ENCODE measurements at regions not wholly inside any gene's neighbourhood (a gene's known extent, or its start where the extent isn't known, plus 50 kb on each side); places are given as distances from the start of the nearest gene placed in this dataset.

GRCh38 chr20:37590938-37591490 is 63.3 kb upstream of the BLCAP start:
- Mint-ChIP-seq H3K4me1 (ENCODE audit: low read depth, unreplicated experiment) (no peaks in the 10 kb centered on the region), H3K4me3 (ENCODE audit: unreplicated experiment) (no peak overlapping the region), H3K9me3 (ENCODE audit: unreplicated experiment) (no peaks in the 10 kb centered on the region), H3K27me3 (ENCODE audit: unreplicated experiment) (peaks cover 3% of the 10 kb centered on the region), H3K36me3 (ENCODE audit: unreplicated experiment) (peaks cover 1% of the 10 kb centered on the region), H3K27ac (ENCODE audit: unreplicated experiment) (no peak overlapping the region)
- no peak for DNase-seq
- TF ChIP-seq CTCF (IDR thresholded peaks at IDR 0.05; ENCODE audit: partially characterized antibody, unreplicated experiment): no peak

- no peak overlapping the region for H3K4me3 Mint-ChIP-seq (ENCODE audit: unreplicated experiment)
- no peak for TF ChIP-seq CTCF (IDR thresholded peaks at IDR 0.05; ENCODE audit: partially characterized antibody, unreplicated experiment)
- peaks cover 6% of the 10 kb centered on the region for H3K36me3 Mint-ChIP-seq (ENCODE audit: unreplicated experiment)
- H3K27me3 Mint-ChIP-seq (ENCODE audit: unreplicated experiment): peaks cover 6% of the 10 kb centered on the region
- no peak for DNase-seq
- no peaks in the 10 kb centered on the region for H3K4me1 Mint-ChIP-seq (ENCODE audit: low read depth, unreplicated experiment)
- H3K27ac Mint-ChIP-seq (ENCODE audit: unreplicated experiment): no peak overlapping the region
- H3K9me3 Mint-ChIP-seq (ENCODE audit: unreplicated experiment): no peaks in the 10 kb centered on the region
These were observed 58.4 kb upstream of the BLCAP start for GRCh38 chr20:37586078-37586477.

GRCh38 chr20:37584238-37584807 is 56.6 kb upstream of the BLCAP start:
- no peak for DNase-seq
- no peaks in the 10 kb centered on the region for H3K9me3 Mint-ChIP-seq (ENCODE audit: unreplicated experiment)
- no peak overlapping the region for H3K4me3 Mint-ChIP-seq (ENCODE audit: unreplicated experiment)
- H3K27ac Mint-ChIP-seq (ENCODE audit: unreplicated experiment): no peak overlapping the region
- peaks cover under 1% of the 10 kb centered on the region for H3K4me1 Mint-ChIP-seq (ENCODE audit: low read depth, unreplicated experiment)
- TF ChIP-seq CTCF (IDR thresholded peaks at IDR 0.05; ENCODE audit: partially characterized antibody, unreplicated experiment): no peak
- H3K36me3 Mint-ChIP-seq (ENCODE audit: unreplicated experiment): peaks cover 6% of the 10 kb centered on the region
- H3K27me3 Mint-ChIP-seq (ENCODE audit: unreplicated experiment): peaks cover 5% of the 10 kb centered on the region

DNA sequence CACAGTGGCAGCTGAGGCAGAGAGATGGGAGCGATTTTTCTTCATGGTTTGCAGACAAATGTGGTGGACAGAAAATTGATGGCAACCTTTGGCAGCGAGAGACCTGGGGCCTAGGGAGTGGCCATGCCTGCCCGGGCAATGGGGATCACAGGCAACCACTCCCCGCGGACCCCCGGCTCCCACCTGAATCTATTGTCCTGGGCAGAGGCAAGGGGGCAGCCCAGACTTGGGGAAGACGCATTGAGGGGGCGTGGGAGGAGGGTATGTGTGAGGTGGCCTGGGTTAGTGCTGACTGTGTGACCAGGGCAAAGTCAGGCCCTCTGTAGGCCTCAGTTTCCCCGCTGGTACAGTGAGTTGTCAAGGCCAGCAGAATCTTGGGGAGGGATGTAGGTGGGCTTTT is 53.6 kb upstream of the BLCAP start:
- H3K4me1 Mint-ChIP-seq (ENCODE audit: low read depth, unreplicated experiment): peaks cover 5% of the 10 kb centered on the region
- no peak overlapping the region for H3K27ac Mint-ChIP-seq (ENCODE audit: unreplicated experiment)
- no peak overlapping the region for H3K4me3 Mint-ChIP-seq (ENCODE audit: unreplicated experiment)
- no peak for TF ChIP-seq CTCF (IDR thresholded peaks at IDR 0.05; ENCODE audit: partially characterized antibody, unreplicated experiment)
- H3K36me3 Mint-ChIP-seq (ENCODE audit: unreplicated experiment): peaks cover 6% of the 10 kb centered on the region
- DNase-seq: no peak
- H3K9me3 Mint-ChIP-seq (ENCODE audit: unreplicated experiment): peaks cover under 1% of the 10 kb centered on the region
- H3K27me3 Mint-ChIP-seq (ENCODE audit: unreplicated experiment): peaks cover 8% of the 10 kb centered on the region

DNA sequence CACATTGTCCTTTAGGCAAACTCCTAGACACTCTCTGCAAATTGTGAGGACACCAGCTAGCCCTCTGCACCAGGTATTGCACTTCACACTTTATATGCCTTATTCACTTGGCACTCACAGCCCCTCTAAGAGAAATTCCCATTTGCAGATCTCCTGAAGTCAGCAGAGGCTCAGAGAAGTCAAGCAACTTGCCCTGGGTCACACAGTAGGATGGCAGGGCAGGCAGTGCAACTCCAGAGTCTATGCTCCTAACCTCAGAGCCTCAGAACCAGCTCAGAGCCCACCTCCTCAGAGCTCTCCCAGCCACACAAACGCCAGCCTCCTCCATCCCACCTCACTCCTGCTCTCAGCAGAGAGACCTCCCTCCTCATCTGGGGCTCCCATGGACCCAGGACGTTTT is 52.4 kb upstream of the BLCAP start:
- H3K27ac Mint-ChIP-seq (ENCODE audit: unreplicated experiment): no peak overlapping the region

More for the DNA sequence above, 52.4 kb upstream of the BLCAP start:
- TF ChIP-seq CTCF (IDR thresholded peaks at IDR 0.05; ENCODE audit: partially characterized antibody, unreplicated experiment): no peak
- Mint-ChIP-seq H3K36me3 (ENCODE audit: unreplicated experiment) (no peaks in the 10 kb centered on the region), H3K27me3 (ENCODE audit: unreplicated experiment) (peaks cover 8% of the 10 kb centered on the region), H3K9me3 (ENCODE audit: unreplicated experiment) (peaks cover 3% of the 10 kb centered on the region), H3K4me3 (ENCODE audit: unreplicated experiment) (no peak overlapping the region), H3K4me1 (ENCODE audit: low read depth, unreplicated experiment) (peaks cover 5% of the 10 kb centered on the region)
- DNase-seq: no peak

Measured in glutamatergic neuron (in vitro differentiated cells).